IMR-90 (cell line): ENCODE measurements at regions not wholly inside any gene's neighbourhood (a gene's known extent, or its start where the extent isn't known, plus 50 kb on each side); places are given as distances from the start of the nearest gene placed in this dataset.

ENCODE experiments used
- ATAC-seq: fragments of 200-7000 bp; cut with Tn5 transposase; 2 replicates; pipeline ENCODE4 v1.9.1; 2020; ENCODE audit warnings: low read depth, mild to moderate bottlenecking, moderate library complexity
- BruUV-seq: library from RNA; stranded (reverse); fragments of 400-500 nt; replicated peaks from 2 replicates; lab custom pipeline; 2021; lab: Mats Ljungman, UMichigan
- CTCF ChIA-PET: fragments of 300-600 bp; formaldehyde crosslinking; extraction: SDS; loops from one replicate; lab custom pipeline; 2021; ENCODE audit warnings: antibody characterized with exemption; lab: Yijun Ruan, JAX
- POLR2A ChIA-PET: fragments of 300-600 bp; sonication (Branson Sonifier 250); formaldehyde crosslinking; loops from one replicate; lab custom pipeline; 2022; ENCODE audit warnings: antibody characterized with exemption; ENCODE audit not compliant: unreplicated experiment; lab: Charles Lee
- DNase-seq: peaks from one replicate; pipeline ENCODE4 v3.0.0; 2013
- H2AFZ ChIP-seq: replicated peaks from 2 replicates; pipeline ENCODE3; 2013; ENCODE audit warnings: low read length, mild to moderate bottlenecking; ENCODE audit not compliant: poor library complexity
- H2AK5ac ChIP-seq: 2 replicates; pipeline ENCODE4 v1.6.1; 2013; ENCODE audit warnings: low read depth, low read length, inconsistent platforms
- H2AK9ac ChIP-seq: replicated peaks from 2 replicates; pipeline ENCODE3; 2013; ENCODE audit warnings: mild to moderate bottlenecking, low read depth, low read length, moderate library complexity; ENCODE audit not compliant: poor library complexity
- H2BK120ac ChIP-seq: 2 replicates; pipeline ENCODE4 v1.6.1; 2013; ENCODE audit warnings: low read depth, low read length, inconsistent platforms
- H2BK15ac ChIP-seq: 3 replicates; pipeline ENCODE4 v1.6.1; 2013; ENCODE audit warnings: low read depth, low read length, inconsistent platforms
- H2BK20ac ChIP-seq: 2 replicates; pipeline ENCODE4 v1.6.1; 2013; ENCODE audit warnings: low read depth, mild to moderate bottlenecking, inconsistent platforms, low read length, moderate library complexity
- H2BK5ac ChIP-seq: 2 replicates; pipeline ENCODE4 v1.6.1; 2013; ENCODE audit warnings: mild to moderate bottlenecking, low read depth, low read length, inconsistent platforms; ENCODE audit not compliant: poor library complexity, severe bottlenecking
- H3K14ac ChIP-seq: replicated peaks from 2 replicates; pipeline ENCODE4 v1.6.1; 2013; ENCODE audit warnings: low read depth, low read length, inconsistent platforms
- H3K18ac ChIP-seq: 2 replicates; pipeline ENCODE4 v1.6.1; 2013; ENCODE audit warnings: low read depth, low read length, control low read depth
- H3K23ac ChIP-seq: 2 replicates; pipeline ENCODE4 v1.6.1; 2013; ENCODE audit warnings: low read depth, low read length, inconsistent platforms
- H3K27ac ChIP-seq: 2 replicates; pipeline ENCODE4 v1.5.1; 2013; ENCODE audit warnings: mild to moderate bottlenecking, control low read depth, low read length; ENCODE audit not compliant: insufficient read depth
- H3K27me3 ChIP-seq: 2 replicates; pipeline ENCODE4 v1.6.1; 2013; ENCODE audit warnings: low read length; ENCODE audit not compliant: control insufficient read depth, insufficient read depth
- H3K36me3 ChIP-seq: 2 replicates; pipeline ENCODE4 v1.6.1; 2013; ENCODE audit warnings: low read length, mixed read lengths; ENCODE audit not compliant: control insufficient read depth, insufficient read depth
- H3K4ac ChIP-seq: 2 replicates; pipeline ENCODE4 v1.6.1; 2013; ENCODE audit warnings: low read depth, low read length, inconsistent platforms
- H3K4me1 ChIP-seq: 2 replicates; pipeline ENCODE4 v1.6.1; 2013; ENCODE audit warnings: low read length, mixed read lengths; ENCODE audit not compliant: control insufficient read depth, insufficient read depth
- H3K4me2 ChIP-seq: 2 replicates; pipeline ENCODE4 v1.6.1; 2013; ENCODE audit warnings: low read depth, mild to moderate bottlenecking, control low read depth, low read length, moderate library complexity
- H3K4me3 ChIP-seq: 2 replicates; pipeline ENCODE4 v1.5.1; 2013; ENCODE audit warnings: low read depth, mild to moderate bottlenecking, control low read depth, low read length, moderate library complexity; ENCODE audit not compliant: insufficient read depth
- H3K56ac ChIP-seq: 2 replicates; pipeline ENCODE4 v1.6.1; 2013; ENCODE audit warnings: low read length, inconsistent platforms; ENCODE audit not compliant: insufficient read depth; ENCODE audit errors: extremely low read depth
- H3K79me1 ChIP-seq, 2 experiments: 2 replicates each; pipeline ENCODE4 v1.6.1; 2013; ENCODE audit warnings: low read length in 2 of 2, inconsistent platforms in 1 of 2, low read depth in 1 of 2
- H3K9ac ChIP-seq: 2 replicates; pipeline ENCODE4 v1.6.1; 2013; ENCODE audit warnings: low read depth, low read length, control low read depth
- H3K9me1 ChIP-seq: 2 replicates; pipeline ENCODE4 v1.6.1; 2013; ENCODE audit warnings: low read length, inconsistent platforms; ENCODE audit not compliant: insufficient read depth
- H3K9me3 ChIP-seq: 2 replicates; pipeline ENCODE4 v1.6.1; 2013; ENCODE audit warnings: low read length; ENCODE audit not compliant: control insufficient read depth, insufficient read depth
- H4K20me1 ChIP-seq: 2 replicates; pipeline ENCODE4 v1.6.1; 2013; ENCODE audit warnings: low read length, inconsistent platforms; ENCODE audit not compliant: insufficient read depth
- H4K5ac ChIP-seq: 2 replicates; pipeline ENCODE4 v1.6.1; 2013; ENCODE audit warnings: mild to moderate bottlenecking, low read depth, low read length, control low read depth
- H4K8ac ChIP-seq, 2 experiments: 2 replicates each; pipeline ENCODE4 v1.6.1; 2013; ENCODE audit warnings: low read depth in 2 of 2, low read length in 2 of 2, control low read depth in 1 of 2, inconsistent platforms in 1 of 2
- H4K91ac ChIP-seq: 2 replicates; pipeline ENCODE4 v1.6.1; 2013; ENCODE audit warnings: low read depth, low read length, inconsistent platforms; ENCODE audit not compliant: insufficient read depth
- BHLHE40 ChIP-seq: fragments of 150-350 bp; IDR thresholded peaks from 2 replicates; pipeline ENCODE4 v1.6.1; 2016; ENCODE audit warnings: mild to moderate bottlenecking, low read depth, low read length
- CEBPB ChIP-seq: IDR thresholded peaks from 2 replicates; pipeline ENCODE4 v1.6.1; 2012; ENCODE audit warnings: low read depth, low read length, improper control_type of control experiment
- CHD1 ChIP-seq: IDR thresholded peaks from 2 replicates; pipeline ENCODE4 v1.6.1; 2012; ENCODE audit warnings: low read depth, low read length, improper control_type of control experiment
- CTCF ChIP-seq: conservative IDR thresholded peaks from 2 replicates; pipeline ENCODE4 v1.5.1; 2012; ENCODE audit warnings: mild to moderate bottlenecking, low read depth, low read length, improper control_type of control experiment
- ELK1 ChIP-seq: fragments of 150-350 bp; IDR thresholded peaks from 2 replicates; pipeline ENCODE4 v1.6.1; 2016; ENCODE audit warnings: low read depth, mild to moderate bottlenecking, low read length, moderate library complexity, borderline replicate concordance
- FOS ChIP-seq: fragments of 150-350 bp; IDR thresholded peaks from 2 replicates; pipeline ENCODE4 v1.6.1; 2016; ENCODE audit warnings: low read depth, low read length
- MAFK ChIP-seq: IDR thresholded peaks from 2 replicates; pipeline ENCODE4 v1.6.1; 2012; ENCODE audit warnings: low read depth, low read length, improper control_type of control experiment
- MAZ ChIP-seq: IDR thresholded peaks from 2 replicates; pipeline ENCODE4 v1.6.1; 2012; ENCODE audit warnings: low read depth, mild to moderate bottlenecking, low read length, improper control_type of control experiment, moderate library complexity, borderline replicate concordance
- MXI1 ChIP-seq: IDR thresholded peaks from 2 replicates; pipeline ENCODE4 v1.6.1; 2012; ENCODE audit warnings: low read depth, mild to moderate bottlenecking, low read length, moderate library complexity, borderline replicate concordance
- NFE2L2 ChIP-seq: fragments of 150-350 bp; IDR thresholded peaks from 2 replicates; pipeline ENCODE4 v1.6.1; 2016; ENCODE audit warnings: low read depth, mild to moderate bottlenecking, low read length
- POLR2A ChIP-seq: IDR thresholded peaks from 2 replicates; pipeline ENCODE4 v1.6.1; 2012; ENCODE audit warnings: mild to moderate bottlenecking, low read depth, low read length
- RAD21 ChIP-seq: IDR thresholded peaks from 2 replicates; pipeline ENCODE4 v1.6.1; 2012; ENCODE audit warnings: low read length, improper control_type of control experiment
- RCOR1 ChIP-seq: IDR thresholded peaks from 2 replicates; pipeline ENCODE4 v1.6.1; 2012; ENCODE audit warnings: mild to moderate bottlenecking, low read length, improper control_type of control experiment; ENCODE audit not compliant: insufficient replicate concordance
- RFX5 ChIP-seq: IDR thresholded peaks from 2 replicates; pipeline ENCODE4 v1.8.0; 2012; ENCODE audit warnings: low read depth, mild to moderate bottlenecking, low read length, moderate library complexity
- SMC3 ChIP-seq: fragments of 150-350 bp; IDR thresholded peaks from 2 replicates; pipeline ENCODE4 v1.6.1; 2016; ENCODE audit warnings: low read depth, mild to moderate bottlenecking, antibody characterized with exemption, low read length, moderate library complexity
- USF2 ChIP-seq: fragments of 150-350 bp; IDR thresholded peaks from 2 replicates; pipeline ENCODE4 v1.6.1; 2017; ENCODE audit warnings: mild to moderate bottlenecking, antibody characterized with exemption, low read length, low read depth
- WGBS, 2 experiments: methylation state at CpG; one replicate each; pipeline versions ENCODE4 v1.1.5 to v1.1.7; 2013; ENCODE audit warnings: missing lambda C conversion rate in 2 of 2; ENCODE audit not compliant: insufficient read length in 1 of 2; ENCODE audit errors: extremely low coverage in 2 of 2; 5-methylcytosine and 5-hydroxymethylcytosine counted together
- dilution Hi-C: fragments of 300-500 bp; cut with HindIII; formaldehyde crosslinking; loops from one replicate; pipeline ENCODE4 v1.14.3; 2018; ENCODE audit warnings: low sequenced_read_pairs; ENCODE audit not compliant: unreplicated experiment
- in situ Hi-C: fragments of 300-500 bp; cut with MboI; formaldehyde crosslinking; loops from 3 replicates; pipeline ENCODE4 v1.14.3; 2019; ENCODE audit warnings: low sequenced_read_pairs, inconsistent platforms, mixed read lengths
- intact Hi-C: fragments of 100-400 bp; cut with micrococcal nuclease; formaldehyde crosslinking; loops from 2 replicates; pipeline ENCODE4 v1.10.0; 2022

GRCh38 chr21:21740207-21740606, 742.0 kb downstream of the NCAM2 start:
- no peaks in the 10 kb centered on the region for H3K9me1 ChIP-seq
- no peak overlapping the region for H3K27ac ChIP-seq
- H3K9me3 ChIP-seq: no peaks in the 10 kb centered on the region
- in situ Hi-C loops (no loop called here), intact Hi-C loops (no loop called here), dilution Hi-C loops (no loop called here)
- H3K4ac ChIP-seq: no peak overlapping the region
- DNase-seq (no peak), ATAC-seq (no peak)
- no peaks in the 10 kb centered on the region for H3K36me3 ChIP-seq
- H3K4me1 ChIP-seq: no peaks in the 10 kb centered on the region
- H3K18ac ChIP-seq: no peak overlapping the region
- H4K91ac ChIP-seq: no peak overlapping the region
- no peaks in the 10 kb centered on the region for H4K20me1 ChIP-seq
- H3K56ac ChIP-seq: no peak overlapping the region
- H2BK20ac ChIP-seq: no peak overlapping the region
- no peak overlapping the region for H4K8ac ChIP-seq
- no peak overlapping the region for H3K23ac ChIP-seq
- POLR2A ChIA-PET: no interaction called here
- H3K9ac ChIP-seq: no peak overlapping the region
- H3K4me2 ChIP-seq: no peak overlapping the region
- no peak overlapping the region for H2AK9ac ChIP-seq
- H4K5ac ChIP-seq: no peak overlapping the region
- no peak overlapping the region for H2AFZ ChIP-seq
- CTCF ChIA-PET: no interaction called here
- no peaks in the 10 kb centered on the region for H3K79me1 ChIP-seq
- no peak overlapping the region for H3K14ac ChIP-seq
- H2AK5ac ChIP-seq: no peak overlapping the region
- BruUV-seq: no TSS peak
- H3K4me3 ChIP-seq: no peak overlapping the region
- H2BK120ac ChIP-seq: no peak overlapping the region
- no peak overlapping the region for H2BK15ac ChIP-seq
- no peaks in the 10 kb centered on the region for H3K27me3 ChIP-seq
- 20% methylated on average over 1 of the region's 5 CpGs; no CpG with 5 or more reads in 1 of the 2 experiments for WGBS, 2 experiments
- no peak overlapping the region for H2BK5ac ChIP-seq
- no peak for TF ChIP-seq RCOR1
- no peak for TF ChIP-seq MXI1
- no peak for TF ChIP-seq NFE2L2
- no peak for TF ChIP-seq MAZ
- TF ChIP-seq RAD21: no peak
- no peak for TF ChIP-seq FOS
- no peak for TF ChIP-seq USF2
- TF ChIP-seq RFX5: no peak
- TF ChIP-seq POLR2A: no peak
- no peak for TF ChIP-seq CEBPB
- no peak for TF ChIP-seq ELK1
- no peak for TF ChIP-seq CHD1
- no peak for TF ChIP-seq CTCF
- no peak for TF ChIP-seq BHLHE40
- TF ChIP-seq MAFK: no peak
- no peak for TF ChIP-seq SMC3
